Stimulated activated CD8-positive, alpha-beta memory T cell treated with anti-CD3 and anti-CD28 coated beads, Interleukin-7, amount 100 ng/mL, for 4 hours (primary cell): ENCODE measurements at regions not wholly inside any gene's neighbourhood (a gene's known extent, or its start where the extent isn't known, plus 50 kb on each side); places are given as distances from the start of the nearest gene placed in this dataset.
"Not testable (repeated sequence)": the region's sequence is repeated elsewhere in the genome, so short reads cannot be mapped to it uniquely, and the experiment has no call there.

Experiments used
- DNase-seq, 2 donors: peaks; one replicate each; pipeline ENCODE4 v3.0.0-alpha.2; 2020; ENCODE audit warnings: low read depth in 2 of 2

DNA sequence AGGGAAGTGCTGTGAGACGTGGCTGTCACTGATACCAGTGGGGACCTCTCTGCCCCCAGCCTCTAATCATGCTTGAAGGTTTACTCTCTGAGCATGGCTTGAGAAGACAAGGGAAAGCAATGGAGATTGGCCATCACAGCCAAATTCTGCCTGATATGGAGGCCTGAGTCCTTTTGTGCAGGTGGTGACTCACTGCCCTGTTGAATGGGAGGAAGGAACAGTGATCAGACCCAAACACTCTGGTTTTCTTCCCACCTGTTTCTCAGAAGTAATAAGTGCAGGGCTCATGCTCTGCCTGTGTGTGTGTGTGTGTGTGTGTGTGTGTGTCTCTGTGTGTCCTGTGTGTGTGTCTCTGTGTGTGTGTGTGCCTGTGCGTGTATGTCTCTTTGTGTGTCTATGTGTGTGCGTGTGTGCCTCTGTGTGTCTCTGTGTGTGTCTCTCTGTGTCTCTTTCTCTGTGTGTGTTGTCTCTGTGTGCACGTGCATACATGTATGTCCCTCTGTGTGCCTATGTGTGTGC, 240.6 kb upstream of the PLGLB1 start:
- not testable (repeated sequence) for DNase-seq

DNA sequence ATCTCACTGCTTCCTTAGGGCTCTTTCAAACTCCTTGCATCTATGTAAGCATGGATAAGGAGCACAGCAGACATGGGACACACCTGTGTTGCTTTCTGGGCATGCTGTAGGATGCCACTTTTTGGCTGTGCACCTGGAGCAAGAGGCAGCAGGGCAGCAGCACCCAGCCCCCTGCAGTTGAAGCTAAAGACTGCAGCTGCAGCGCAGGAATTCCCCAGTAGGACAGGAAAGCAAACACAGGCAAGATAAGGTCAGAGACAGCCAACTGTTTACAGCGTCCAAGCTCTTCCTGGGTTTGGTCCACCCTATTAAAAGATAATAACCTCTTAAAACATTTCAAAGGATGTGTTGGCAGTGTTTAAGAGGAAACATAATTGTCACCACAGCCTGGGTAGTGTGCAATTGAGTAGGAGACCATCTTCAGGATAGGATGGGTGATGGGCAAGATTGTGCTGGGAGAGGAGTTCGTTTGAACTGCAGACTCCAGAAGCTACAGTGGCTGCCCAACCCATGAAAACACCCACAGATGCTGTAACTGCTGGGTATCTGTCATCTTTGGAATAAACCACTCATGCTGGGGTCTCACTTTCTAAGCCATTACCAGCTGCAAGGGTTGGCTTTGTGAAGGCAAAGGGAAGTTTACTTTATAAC, 242.3 kb upstream of the PLGLB1 start:
- not testable (repeated sequence) for DNase-seq

DNA sequence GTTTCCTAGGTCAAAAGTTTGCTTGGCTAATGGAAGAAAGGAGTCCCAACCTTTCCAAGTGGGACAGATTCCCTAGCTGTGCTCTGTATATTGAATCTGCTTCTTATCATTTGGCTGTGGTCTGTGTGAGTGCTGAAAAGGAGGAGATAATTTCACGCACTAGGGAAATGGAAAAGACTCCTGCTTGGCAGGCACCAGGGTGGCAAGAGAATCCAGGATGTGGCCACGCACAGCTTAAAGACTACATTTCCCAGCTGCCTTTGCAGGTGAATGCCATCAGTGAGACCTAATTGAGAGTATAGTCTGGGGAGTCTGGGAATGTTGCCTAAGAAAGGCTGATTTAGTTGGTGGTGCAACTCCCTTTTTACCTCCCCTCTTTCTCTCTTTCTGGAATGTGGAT, 253.5 kb upstream of the PLGLB1 start:
- DNase-seq = not testable (repeated sequence)

DNA sequence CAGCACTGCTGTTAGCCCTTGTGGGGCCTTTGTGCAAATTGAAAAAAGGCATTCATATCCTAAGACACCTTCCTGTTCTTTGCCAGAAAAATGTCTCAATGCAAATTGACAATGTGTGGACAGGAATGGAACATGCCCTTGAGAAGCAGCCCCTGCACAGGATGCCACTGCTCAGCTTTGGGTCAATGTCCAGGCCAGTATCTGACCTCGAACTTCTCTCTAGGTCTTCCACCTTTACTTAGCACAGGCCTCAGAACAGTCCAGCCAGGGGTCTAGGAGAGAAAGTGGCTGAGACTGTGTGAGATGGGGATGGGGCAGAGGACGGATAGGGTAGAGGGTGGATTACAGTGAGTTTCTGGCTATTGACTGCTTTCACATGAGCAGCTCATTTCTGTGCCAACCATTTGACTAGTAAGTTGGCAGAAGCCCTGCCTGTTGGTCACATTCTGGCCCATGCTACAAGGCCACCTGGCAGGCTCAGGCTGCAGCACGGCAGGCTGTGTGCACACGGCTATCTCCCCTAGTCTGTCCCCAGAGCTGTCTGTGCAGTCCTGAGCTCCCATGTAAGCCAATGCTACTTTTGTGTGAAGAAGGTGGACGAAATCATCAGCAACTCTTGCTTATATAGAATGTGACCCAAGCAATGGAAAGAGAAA, 254.5 kb upstream of the PLGLB1 start:
- not testable (repeated sequence) for DNase-seq

DNA sequence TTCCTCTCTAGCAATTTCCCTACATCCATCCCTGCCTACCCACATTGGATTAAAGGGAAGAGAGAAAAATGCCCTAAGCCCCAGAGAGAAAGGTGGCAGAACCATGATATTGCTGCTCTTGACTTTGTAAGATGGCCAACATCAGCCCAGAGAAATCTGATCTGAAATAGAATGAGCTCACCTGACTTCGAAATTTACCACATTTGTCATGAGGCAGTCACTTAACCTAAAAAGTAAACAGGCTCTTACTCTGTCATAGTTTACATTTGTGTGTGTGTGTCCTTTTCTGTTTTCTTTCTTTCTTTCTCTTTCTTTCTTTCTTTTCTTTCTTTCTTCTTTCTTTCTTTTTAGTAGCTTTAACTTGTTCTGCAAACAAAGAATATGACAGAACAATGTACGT, 255.0 kb upstream of the PLGLB1 start:
- not testable (repeated sequence) for DNase-seq

DNA sequence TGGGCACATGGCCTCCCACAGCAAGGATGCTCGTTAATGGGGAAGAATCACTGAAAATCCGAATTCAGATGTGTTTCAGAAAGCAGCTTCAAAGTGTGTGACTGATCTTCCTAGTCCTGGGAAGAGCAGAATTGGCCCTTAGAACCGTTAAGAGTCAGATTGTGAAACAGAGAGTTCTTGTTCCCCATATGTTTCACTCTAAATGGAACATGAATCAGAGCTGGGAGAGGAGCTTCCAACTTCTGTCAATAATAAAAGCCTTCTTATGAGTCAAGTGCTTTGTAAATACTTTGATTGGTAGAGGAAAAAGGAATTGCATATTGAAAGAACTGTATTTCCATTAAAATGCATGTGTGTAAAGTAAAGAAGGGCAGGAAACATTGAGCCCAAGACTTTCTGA, 256.1 kb upstream of the PLGLB1 start:
- DNase-seq = not testable (repeated sequence)

DNA sequence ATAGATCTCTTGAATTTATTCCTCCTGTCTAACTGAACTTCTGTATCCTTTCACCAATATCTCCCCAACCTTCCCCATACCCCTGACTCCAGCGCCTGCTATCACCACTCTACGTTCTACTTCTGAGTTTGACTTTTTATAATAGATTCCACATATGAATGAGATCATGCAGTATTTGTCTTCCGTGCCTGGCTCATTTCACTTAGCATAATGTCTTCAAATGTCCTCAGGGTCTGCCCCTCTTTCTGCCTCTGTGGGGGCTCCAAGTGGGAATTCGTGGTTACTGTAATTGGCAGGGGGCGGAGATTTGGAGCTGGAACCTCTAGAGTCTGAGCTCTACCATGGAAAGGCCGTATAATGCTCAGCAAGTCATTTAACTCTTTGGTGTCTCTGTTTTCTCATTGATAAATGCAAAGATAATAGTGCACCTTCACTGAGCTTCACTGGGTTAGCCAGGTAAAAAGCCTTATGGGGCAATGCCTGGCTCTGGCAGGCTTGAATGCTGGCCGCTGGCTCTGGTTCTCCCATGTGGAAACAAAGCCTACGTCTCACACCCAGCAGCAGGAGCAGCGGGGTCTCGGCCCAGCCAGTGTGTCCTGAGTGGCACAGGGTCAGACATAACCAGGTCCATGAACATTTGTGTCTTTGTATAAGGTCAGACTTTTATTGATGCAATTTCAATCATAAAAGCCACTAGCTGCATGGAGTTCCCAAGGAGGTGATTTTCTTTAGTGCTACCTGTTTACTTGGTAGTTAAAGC, 259.1 kb upstream of the PLGLB1 start:
- not testable (repeated sequence) for DNase-seq

DNA sequence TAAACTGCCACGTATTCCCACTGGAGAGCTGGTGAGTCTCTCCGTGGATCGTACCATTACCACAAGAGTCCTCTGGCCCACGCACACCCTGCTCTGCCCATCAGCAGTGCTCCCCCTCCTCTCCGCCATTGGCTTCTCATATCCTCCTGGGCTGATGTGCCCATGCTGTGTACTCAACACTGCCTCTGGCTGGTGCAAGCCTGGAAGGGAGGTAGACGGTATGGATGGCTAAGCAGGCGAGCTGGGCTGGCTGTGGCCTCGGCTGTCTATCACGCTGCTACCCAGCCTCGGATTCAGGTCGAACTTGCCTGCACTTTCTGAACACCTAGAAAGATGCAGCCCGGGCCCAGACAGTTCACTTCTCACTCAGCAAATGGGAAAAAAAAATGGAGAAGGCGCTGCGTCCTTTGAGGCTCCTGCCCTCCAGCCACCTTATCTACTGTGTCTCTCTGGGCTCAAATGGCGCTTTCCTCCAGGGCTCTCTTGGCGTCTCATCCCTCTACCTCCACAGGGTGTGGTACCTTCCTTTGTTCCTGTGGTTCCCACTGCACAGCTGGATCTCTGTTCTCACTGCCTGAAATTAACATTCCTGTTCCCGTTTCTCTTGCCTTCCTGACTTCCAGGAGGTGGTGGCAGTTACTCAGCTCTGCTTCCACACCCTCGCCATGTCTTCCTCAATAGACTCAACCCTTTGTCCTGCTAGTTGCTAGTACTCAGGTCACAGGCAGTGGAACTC, 262.3 kb upstream of the PLGLB1 start:
- DNase-seq = not testable (repeated sequence)

DNA sequence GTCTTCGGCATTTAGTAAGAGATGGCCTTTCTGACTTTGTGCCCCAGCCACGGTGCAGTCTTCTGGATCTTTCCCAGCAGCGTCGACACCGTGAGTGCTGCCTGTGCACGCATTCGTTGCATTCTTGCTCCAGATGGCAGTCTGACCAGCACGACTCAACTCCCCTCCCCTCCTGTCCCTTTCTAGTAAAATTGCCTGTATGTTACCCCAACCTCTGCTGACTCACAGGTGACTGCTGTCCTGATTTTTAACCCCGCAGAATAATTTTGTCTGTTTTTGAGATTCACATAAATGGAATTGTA, 262.8 kb upstream of the PLGLB1 start:
- DNase-seq = not testable (repeated sequence)

DNA sequence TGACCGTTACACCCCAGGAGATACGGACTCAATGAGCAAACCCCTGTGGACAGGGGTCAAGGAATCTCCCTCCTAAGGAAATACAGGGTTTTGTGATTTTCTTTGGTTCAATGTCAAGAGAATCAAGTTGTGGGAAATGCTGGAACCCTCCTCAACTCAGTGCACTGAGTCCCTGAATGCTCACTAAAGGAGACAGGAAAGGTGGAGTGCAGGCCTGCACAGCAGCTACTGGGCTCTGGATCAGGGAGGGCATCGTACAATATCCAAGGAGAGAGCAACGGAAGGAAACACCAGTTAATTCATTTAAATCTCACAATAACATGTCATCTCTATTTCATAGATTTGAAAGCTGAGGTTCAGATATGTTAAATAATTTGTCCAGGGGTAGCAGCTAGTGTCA, 263.5 kb upstream of the PLGLB1 start:
- not testable (repeated sequence) for DNase-seq

DNA sequence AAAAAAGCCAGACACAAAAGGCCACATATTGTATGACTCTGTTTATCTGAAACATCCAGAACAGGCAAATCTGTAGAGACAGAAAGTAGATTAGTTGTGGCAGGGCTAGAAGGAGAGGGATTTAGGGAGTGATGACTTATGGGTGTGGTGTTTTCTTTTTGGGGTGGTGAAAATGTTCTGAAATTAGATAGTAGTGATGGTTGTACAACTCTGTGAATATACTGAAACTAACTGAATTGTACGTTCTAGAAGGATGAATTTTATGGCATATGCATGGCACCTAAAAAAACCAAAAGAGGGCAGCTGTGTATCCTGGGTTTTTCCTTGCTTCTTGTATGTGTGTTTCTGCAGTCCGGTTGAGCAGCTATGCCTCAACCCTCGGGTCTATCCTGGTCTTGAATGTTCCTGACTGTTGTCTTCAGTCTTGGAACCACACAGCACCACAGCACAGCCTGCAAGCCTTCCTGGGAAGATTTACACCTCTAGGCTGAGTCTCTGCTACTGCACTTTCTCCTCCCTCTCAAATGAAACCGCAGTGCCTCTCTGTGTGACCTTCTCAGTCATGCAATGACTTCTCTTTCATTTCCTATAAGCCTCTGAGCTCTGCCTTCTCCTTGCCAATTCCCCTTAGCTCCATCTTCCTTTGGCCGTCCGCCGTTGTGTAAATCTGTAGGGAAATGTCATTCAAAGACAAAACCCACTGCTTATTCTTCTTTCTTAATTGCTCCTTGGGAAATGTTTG, 269.1 kb upstream of the PLGLB1 start:
- DNase-seq = not testable (repeated sequence)

DNA sequence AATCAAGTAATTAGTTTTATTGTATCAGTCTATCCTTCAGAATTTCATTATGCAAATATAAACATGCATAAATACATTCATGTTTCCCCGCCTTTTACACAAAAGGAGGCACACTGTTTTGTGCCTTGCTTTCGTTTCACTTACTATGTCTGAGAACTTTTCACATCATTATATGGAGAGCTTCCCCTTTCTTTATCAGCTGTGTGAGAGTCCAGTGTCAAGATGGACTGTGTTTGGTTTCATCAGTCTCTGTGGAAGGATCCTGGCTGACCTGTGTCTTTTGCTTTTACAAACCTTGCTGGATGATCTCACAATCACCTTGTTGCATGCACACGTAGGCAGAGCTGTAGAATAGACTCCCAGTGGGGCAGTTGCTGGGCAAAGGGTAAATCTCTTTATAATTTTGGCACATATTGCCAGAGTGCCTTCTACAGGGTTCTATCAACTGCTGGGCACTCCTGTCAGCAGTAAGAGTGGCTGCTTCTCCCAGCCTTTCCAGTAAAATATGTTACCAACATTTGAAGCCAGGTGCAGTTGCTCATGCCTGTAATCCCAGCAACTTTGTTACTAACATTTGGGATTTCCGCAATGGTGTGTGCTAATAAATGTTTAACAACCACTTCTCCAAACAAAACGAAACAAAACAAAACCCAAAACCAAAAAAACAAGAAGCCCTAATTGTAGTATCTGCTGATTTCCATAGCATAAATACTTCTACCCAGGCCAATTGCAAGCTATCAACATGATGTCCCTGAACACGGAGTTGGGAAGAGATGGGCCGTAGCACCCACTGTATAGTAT, 270.0 kb upstream of the PLGLB1 start:
- not testable (repeated sequence) for DNase-seq

DNA sequence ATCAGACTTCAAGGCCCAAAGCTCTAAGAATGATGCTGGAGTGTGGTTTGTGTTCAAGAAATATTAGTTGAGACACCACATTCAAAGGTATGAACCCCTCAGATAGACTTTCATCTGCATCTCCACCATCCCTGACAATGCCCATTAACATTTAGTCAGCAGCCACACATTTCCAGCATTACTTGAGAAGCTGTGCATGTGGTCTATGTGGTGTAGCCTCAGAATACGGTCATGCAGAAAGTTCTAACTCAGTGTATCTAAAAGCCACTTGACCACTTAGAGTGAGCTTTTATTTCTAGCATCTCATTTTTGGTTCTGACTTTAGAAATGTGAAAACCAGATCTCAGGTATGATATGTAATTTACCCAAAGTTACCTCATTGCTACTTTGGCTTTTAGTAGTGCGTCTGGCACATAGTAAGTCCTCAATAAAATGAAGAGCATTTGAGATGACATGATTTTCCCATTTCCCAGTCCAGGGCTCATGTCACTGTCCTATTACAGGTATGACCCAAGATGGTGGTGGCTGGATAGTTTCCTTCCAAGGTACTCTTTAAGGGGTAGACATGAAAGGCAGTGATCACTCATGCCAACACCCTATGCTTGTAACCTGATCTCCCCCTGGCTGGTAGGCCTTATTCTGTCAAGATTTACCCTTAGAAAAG, 272.4 kb upstream of the PLGLB1 start:
- DNase-seq = not testable (repeated sequence)

DNA sequence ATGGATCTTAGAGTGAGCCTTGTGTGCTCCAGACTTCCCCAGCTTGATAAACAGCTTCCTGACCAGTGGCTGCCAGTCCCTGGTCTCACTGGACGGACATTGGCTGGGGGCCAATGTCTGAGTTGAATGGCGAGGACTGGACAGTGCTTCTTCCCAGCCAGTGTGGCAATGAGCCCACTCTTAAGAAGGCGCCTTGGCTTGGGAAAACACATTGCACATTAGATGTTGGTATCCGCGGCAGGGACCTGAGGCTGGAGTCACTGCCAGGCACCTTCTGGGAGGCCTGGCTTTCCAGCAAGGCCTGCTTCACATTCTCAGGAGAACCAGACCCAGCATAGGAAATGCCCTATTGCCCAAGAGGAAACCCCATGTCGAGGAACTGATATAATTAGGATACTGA, 273.5 kb upstream of the PLGLB1 start:
- not testable (repeated sequence) for DNase-seq

DNA sequence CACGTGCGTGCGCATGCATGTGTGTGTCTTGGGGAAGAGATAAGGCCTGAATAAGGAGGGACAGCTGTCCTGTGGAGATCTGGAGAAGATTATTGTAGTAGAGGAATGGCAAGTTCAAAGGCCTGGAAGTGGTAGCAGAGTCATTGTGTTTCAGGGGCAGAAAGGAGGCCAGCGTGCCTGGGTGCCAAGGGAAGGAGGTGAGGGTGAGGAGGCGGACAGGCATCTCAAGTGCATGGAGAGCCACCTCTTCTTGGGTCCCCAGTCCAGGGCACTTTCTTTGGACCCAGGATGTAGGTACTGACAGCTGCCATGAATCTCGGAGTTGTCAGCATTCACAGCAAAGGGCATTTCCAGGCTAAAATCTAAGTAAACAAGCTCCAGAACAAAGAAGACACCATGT, 279.7 kb upstream of the PLGLB1 start:
- not testable (repeated sequence) for DNase-seq

DNA sequence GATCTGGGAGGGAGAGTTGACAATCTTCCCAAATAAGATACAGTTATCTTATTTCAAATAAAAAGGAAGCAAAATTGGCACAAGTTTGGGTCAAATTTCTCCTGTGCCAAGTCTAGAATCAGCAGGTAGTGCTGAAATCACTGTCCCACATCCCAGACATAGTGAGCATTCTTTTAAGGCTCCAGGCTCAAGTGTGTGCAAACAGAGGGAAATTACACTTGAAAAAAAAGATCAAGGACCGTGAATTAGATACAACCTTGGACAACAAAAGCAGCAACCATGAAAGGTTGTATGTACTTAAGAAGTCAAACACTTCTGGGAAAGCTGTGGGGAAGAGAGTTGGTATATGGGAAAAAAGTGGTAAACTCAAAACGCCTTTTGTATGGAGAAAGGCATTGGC, 280.2 kb upstream of the PLGLB1 start:
- not testable (repeated sequence) for DNase-seq

DNA sequence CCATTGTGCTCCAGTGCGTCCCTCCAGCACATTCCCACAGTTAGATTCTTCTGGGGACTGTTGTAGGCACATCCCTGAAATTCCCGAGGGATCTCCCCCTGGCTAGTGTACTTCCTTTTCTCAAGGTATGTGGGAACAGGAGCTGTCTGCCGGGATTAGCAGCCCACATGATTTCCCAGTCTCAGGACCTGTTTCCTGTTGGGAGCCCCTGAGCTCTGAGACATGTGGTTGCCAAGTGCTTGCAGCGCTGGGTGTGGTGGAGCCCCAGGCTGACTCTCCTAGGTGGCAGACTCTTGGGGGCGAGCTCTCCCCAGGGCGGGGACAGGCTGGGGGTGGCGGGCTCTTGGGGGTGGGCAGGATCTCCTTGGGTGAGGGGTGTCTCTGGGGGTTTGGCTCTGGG, 287.0 kb upstream of the PLGLB1 start:
- not testable (repeated sequence) for DNase-seq

DNA sequence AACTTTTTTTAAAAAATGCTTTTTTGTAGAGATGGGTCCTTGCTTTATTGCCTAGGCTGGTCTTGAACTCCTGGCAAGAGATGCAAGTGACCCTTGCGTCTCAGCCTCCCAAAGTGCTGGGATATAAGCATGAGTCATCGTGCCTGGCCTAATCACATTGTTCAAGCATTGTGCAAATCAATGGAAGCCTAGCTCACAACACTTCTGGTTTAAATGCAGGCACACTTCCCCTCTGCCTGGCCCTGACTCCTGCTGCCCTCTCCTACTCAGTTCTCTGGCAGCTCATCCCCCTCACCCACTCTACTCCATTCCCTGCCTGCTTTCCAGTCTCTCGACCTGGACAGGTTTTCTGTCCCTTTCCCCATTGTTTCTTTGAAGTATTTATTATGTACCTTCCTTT, 288.1 kb upstream of the PLGLB1 start:
- not testable (repeated sequence) for DNase-seq

DNA sequence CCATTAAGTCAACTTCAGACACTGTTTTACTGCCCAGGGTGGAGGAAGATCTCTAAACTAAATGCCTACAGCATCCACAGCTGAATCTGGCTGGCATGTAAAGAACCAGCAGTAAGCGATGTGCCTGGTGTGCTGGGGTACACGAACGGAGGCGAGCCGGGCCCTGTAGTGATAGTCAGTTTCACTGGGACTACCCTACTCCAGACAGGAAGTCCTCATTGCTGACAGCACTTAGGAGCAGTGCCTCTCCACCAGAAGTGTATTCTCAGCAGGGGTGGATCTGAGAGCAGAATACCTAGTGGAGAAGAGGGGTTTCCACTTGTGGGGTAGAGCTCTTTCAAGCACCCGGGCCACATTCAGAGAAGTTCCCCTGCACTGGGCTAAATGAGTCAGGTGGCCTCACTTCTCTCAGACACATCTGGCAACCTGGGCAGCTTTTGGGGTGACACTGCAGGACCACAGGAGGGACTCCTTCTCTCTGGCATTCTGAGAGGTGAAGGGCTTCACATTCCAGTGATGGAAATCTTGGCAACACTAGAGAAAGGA, 290.3 kb upstream of the PLGLB1 start:
- DNase-seq = not testable (repeated sequence)

DNA sequence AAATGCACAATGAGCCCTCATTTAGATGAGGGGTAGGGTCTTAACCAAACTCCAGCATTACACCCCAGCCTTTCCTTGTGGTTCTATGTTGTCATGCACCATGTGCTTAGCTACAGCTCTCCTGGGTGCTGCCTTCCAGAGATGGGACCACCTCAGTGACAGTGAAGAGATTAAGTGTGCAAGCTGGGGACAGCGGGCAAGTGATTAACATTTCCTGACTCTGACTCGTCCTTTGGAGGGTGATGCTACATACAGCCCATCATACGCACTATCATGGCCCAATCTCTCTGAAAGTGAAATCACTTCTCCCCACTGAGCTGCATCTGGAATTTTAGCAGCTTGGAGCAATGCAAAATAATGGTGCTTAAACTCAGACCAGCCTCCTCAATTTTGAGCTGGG, 293.0 kb upstream of the PLGLB1 start:
- not testable (repeated sequence) for DNase-seq
